Mucosa of rectum (tissue), 2 donors: ENCODE measurements at regions not wholly inside any gene's neighbourhood (a gene's known extent, or its start where the extent isn't known, plus 50 kb on each side); places are given as distances from the start of the nearest gene placed in this dataset.
"Not testable (repeated sequence)": the region's sequence is repeated elsewhere in the genome, so short reads cannot be mapped to it uniquely, and the experiment has no call there.

Experiments used
- H3K27ac ChIP-seq, 2 donors: one replicate each; pipeline ENCODE4 v1.7.0; 2013; ENCODE audit warnings: inconsistent platforms in 2 of 2, low read depth in 2 of 2, low read length in 2 of 2
- H3K27me3 ChIP-seq, 2 donors: one replicate each; pipeline ENCODE4 v1.7.0; 2013; ENCODE audit warnings: low read length in 2 of 2; ENCODE audit not compliant: control insufficient read depth in 2 of 2, insufficient read depth in 2 of 2
- H3K36me3 ChIP-seq, 2 donors: one replicate each; pipeline ENCODE4 v1.7.0; 2013; ENCODE audit warnings: low read length in 2 of 2; ENCODE audit not compliant: control insufficient read depth in 2 of 2, insufficient read depth in 2 of 2
- H3K4me1 ChIP-seq, 2 donors: one replicate each; pipeline ENCODE4 v1.7.0; 2013; ENCODE audit warnings: low read length in 2 of 2, mild to moderate bottlenecking in 1 of 2; ENCODE audit not compliant: control insufficient read depth in 2 of 2, insufficient read depth in 2 of 2
- H3K4me3 ChIP-seq, 2 donors: one replicate each; pipeline ENCODE4 v1.7.0; 2013; ENCODE audit warnings: low read length in 2 of 2
- H3K9ac ChIP-seq, 2 donors: one replicate each; pipeline ENCODE4 v1.7.0; 2013; ENCODE audit warnings: low read length in 2 of 2, low read depth in 1 of 2, mild to moderate bottlenecking in 1 of 2
- H3K9me3 ChIP-seq, 2 donors: one replicate each; pipeline ENCODE4 v1.7.0; 2013; ENCODE audit warnings: low read length in 2 of 2; ENCODE audit not compliant: control insufficient read depth in 2 of 2
- donor health status: healthy.
- donor health status: Normal muscosa, but diverticular disease.

DNA sequence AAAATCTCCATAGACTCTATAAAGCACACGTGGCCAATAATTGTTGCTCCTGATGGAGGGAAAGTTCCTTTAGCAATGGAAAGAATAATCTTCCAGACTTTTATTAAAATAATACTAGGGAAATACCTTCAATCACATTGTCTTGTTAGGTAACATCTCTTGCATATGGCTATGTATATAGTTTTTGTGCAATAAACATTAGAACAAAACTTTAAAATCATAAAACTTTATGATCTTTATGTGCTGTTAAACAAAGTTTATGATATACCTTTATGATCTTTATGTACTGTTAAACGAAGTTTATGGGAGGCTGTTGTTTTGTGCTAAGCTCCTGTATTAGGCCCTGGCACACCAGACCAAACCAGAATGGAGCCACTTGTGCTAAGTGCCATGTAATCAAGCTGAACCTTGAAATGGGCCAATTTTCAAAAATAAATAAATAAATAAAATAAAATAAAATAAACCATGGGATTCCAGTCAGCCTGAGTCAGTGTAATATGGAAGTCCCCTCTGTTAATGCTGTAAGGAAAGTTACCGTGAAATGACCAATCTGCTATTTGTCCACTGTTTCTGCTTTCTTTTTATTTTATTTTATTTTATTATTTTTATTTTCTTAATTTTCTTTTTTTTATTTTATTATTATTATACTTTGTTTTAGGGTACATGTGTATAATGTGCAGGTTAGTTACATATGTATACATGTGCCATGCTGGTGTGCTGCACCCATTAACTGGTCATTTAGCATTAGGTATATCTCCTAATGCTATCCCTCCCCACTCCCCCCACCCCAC lies 431.3 kb downstream of the SPATA31D1 start:
- Histone ChIP-seq H3K9ac (no peak overlapping the region), H3K36me3 (no peaks in the 10 kb centered on the region), H3K27me3 (no peaks in the 10 kb centered on the region)

GRCh38 chr9:82421498-82421897 lies 432.9 kb downstream of the SPATA31D1 start:
- no peaks in the 10 kb centered on the region for H3K27me3 ChIP-seq
- no peak overlapping the region for H3K4me3 ChIP-seq
- no peak overlapping the region for H3K9ac ChIP-seq
- H3K4me1 ChIP-seq, result peaks cover 14 to 32% of the 10 kb centered on the region in 2 donors
- no peaks in the 10 kb centered on the region for H3K9me3 ChIP-seq
- no peaks in the 10 kb centered on the region for H3K36me3 ChIP-seq
- no peak overlapping the region for H3K27ac ChIP-seq

More for the DNA sequence above, 431.3 kb downstream of the SPATA31D1 start:
- no peak overlapping the region for H3K4me3 ChIP-seq
- no peak overlapping the region for H3K27ac ChIP-seq
- peaks cover 14 to 28% of the 10 kb centered on the region in 2 donors for H3K4me1 ChIP-seq
- H3K9me3 ChIP-seq, result no peaks in the 10 kb centered on the region

GRCh38 chr9:82423700-82424099 lies 435.1 kb downstream of the SPATA31D1 start:
- Histone ChIP-seq H3K9ac (no peak overlapping the region), H3K27ac (peak overlapping the region in 1 of 2 donors; percentile 47)

DNA sequence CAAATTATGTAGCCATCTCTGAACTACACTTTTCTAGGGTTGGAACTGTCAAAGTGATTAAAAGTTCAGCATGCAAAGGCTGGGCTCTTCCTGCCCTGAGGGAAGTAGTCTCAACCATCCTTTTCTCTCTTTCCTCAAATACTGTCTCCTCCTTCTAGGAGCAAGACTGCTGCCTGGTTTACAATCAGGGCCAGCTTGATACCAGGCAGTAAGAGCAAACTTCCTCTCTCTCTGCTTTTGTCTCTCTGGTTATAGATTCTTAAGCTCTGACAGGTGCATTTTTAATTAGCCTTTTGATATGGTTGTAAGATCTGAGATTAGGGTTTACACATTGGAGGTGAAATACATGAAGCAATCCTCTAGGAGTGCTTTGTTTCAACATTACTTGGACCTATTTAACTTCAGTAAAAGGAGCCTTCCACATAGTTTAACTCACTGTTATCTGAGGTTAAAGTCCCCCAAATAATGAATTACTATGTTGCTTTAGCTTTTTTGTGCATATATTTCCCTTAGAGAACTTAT lies 436.1 kb downstream of the SPATA31D1 start:
- H3K27ac ChIP-seq, result peak overlapping the region in 1 of 2 donors; percentile 47

More at GRCh38 chr9:82423700-82424099, 435.1 kb downstream of the SPATA31D1 start:
- Histone ChIP-seq H3K36me3 (no peaks in the 10 kb centered on the region), H3K4me1 (peaks cover 14 to 32% of the 10 kb centered on the region in 2 donors), H3K27me3 (no peaks in the 10 kb centered on the region), H3K4me3 (no peak overlapping the region), H3K9me3 (no peaks in the 10 kb centered on the region)

DNA sequence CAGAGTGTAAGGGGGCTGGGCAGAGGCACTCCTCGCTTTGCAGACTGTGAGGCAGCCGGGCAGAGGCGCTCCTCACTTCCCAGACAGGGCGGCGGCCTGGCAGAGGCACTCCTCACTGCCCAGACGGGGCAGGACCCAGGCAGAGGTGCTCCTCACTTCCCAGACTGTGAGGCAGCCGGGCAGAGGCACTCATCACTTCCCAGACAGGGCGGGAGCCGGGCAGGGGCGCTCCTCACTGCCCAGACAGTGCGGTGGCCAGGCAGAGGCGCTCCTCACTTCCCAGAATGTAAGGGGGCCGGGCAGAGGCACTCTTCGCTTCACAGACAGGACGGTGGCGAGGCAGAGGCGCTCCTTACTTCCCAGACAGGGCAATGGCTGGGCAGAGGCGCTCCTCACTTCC lies 442.5 kb downstream of the SPATA31D1 start:
- H3K27ac ChIP-seq, result no peak overlapping the region
- H3K4me1 ChIP-seq, result no peaks in the 10 kb centered on the region
- H3K4me3 ChIP-seq, result no peak overlapping the region

More for the DNA sequence above, 436.1 kb downstream of the SPATA31D1 start:
- Histone ChIP-seq H3K9me3 (no peaks in the 10 kb centered on the region), H3K36me3 (no peaks in the 10 kb centered on the region), H3K4me3 (no peak overlapping the region), H3K9ac (no peak overlapping the region), H3K4me1 (peaks cover 14 to 26% of the 10 kb centered on the region in 2 donors), H3K27me3 (no peaks in the 10 kb centered on the region)

GRCh38 chr9:82433290-82433931 lies 444.8 kb downstream of the SPATA31D1 start:
- H3K27me3 ChIP-seq, H3K36me3 ChIP-seq, H3K27ac ChIP-seq, H3K9me3 ChIP-seq, H3K4me1 ChIP-seq, H3K9ac ChIP-seq, H3K4me3 ChIP-seq: not testable (repeated sequence)

More for the DNA sequence above, 442.5 kb downstream of the SPATA31D1 start:
- Histone ChIP-seq H3K9ac (no peak overlapping the region), H3K27me3 (no peaks in the 10 kb centered on the region), H3K36me3 (no peaks in the 10 kb centered on the region), H3K9me3 (no peaks in the 10 kb centered on the region)

DNA sequence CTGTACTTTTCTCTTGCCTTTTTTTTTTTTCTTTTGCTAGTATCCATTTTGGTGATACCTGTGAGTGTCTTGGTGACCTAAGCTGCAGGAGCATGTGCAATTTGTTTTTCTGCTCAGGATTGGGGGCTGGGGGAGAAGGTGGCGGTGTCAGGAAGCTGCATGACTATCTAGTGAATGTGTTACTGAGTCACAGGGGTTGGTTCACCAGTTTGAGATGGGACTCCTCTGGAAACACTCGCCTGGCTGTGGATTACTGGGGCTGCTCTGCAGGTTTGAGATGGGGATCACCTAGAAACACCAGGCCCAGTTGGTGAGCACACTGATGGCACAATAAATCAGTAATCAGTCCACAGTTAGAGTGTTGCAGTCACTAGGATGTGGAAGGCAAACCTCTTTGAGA lies 447.9 kb downstream of the SPATA31D1 start:
- Histone ChIP-seq H3K9ac (no peak overlapping the region), H3K4me1 (no peaks in the 10 kb centered on the region), H3K27me3 (no peaks in the 10 kb centered on the region), H3K4me3 (no peak overlapping the region), H3K27ac (no peak overlapping the region), H3K9me3 (no peaks in the 10 kb centered on the region), H3K36me3 (no peaks in the 10 kb centered on the region)

GRCh38 chr9:82437183-82437582 lies 448.6 kb downstream of the SPATA31D1 start:
- H3K9me3 ChIP-seq, H3K27me3 ChIP-seq, H3K4me1 ChIP-seq, H3K4me3 ChIP-seq, H3K9ac ChIP-seq, H3K36me3 ChIP-seq, H3K27ac ChIP-seq: not testable (repeated sequence)

DNA sequence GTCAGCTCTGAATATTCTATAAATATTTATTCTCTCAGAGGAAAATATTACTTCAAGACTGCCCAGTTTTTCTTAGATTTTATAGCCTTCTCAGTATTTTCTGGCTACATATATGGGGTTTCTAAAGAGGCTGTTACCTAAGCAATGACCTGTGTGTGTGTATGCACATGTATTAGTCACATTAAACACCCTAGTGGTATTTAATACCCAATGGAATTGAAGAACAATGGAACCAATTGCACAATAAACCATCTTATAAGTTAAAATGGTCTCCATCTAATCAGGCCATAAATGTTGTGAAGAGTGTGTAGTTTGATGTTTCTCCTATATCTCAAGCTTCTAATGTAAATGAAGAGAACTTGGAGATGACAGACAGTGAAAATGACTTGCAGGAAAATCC lies 450.0 kb downstream of the SPATA31D1 start:
- Histone ChIP-seq H3K27ac (no peak overlapping the region), H3K27me3 (no peaks in the 10 kb centered on the region), H3K9me3 (no peaks in the 10 kb centered on the region), H3K9ac (no peak overlapping the region), H3K4me3 (no peak overlapping the region), H3K4me1 (no peaks in the 10 kb centered on the region), H3K36me3 (no peaks in the 10 kb centered on the region)

DNA sequence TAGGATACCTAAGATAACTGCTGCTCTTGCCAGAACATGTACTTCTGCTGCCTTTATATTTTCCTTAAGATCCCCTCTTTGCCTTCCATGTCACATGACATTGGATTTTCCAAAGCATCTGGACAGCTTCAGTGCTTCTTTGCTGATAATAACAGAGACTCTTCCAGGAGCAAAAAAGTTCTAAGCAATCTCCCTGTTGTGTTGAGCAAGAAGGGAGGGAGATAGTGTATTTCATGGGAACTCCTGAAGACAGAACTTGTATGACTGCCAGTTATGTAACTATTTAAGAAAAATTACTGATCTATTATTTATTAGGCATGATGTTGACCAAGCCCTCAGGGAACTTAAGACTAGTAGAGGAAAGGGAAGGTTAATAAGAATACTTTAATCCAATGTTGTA lies 454.7 kb downstream of the SPATA31D1 start:
- no peaks in the 10 kb centered on the region for H3K36me3 ChIP-seq
- H3K9me3 ChIP-seq, result no peaks in the 10 kb centered on the region

More for the DNA sequence above, 454.7 kb downstream of the SPATA31D1 start:
- H3K4me1 ChIP-seq, result no peaks in the 10 kb centered on the region
- no peak overlapping the region for H3K4me3 ChIP-seq
- no peaks in the 10 kb centered on the region for H3K27me3 ChIP-seq
- H3K9ac ChIP-seq, result no peak overlapping the region
- no peak overlapping the region for H3K27ac ChIP-seq
